HG03175 (cell line): ENCODE measurements at regions not wholly inside any gene's neighbourhood (a gene's known extent, or its start where the extent isn't known, plus 50 kb on each side); places are given as distances from the start of the nearest gene placed in this dataset.

Experiments used
- ATAC-seq: cut with Tn5 transposase; IDR thresholded peaks from one replicate; pipeline ENCODE4 v1.9.1; 2021; ENCODE audit warnings: mild to moderate bottlenecking, moderate library complexity; ENCODE audit not compliant: unreplicated experiment

GRCh38 chr7:131194070-131194865 is 133.4 kb upstream of the MKLN1 start:
- no peak for ATAC-seq

GRCh38 chr7:131196803-131197202 is 130.9 kb upstream of the MKLN1 start:
- ATAC-seq: no peak

- ATAC-seq: no peak
Measured at GRCh38 chr7:131197920-131198615, 129.6 kb upstream of the MKLN1 start.

GRCh38 chr7:131202451-131202850 is 125.2 kb upstream of the MKLN1 start:
- no peak for ATAC-seq

- no peak for ATAC-seq
Measured at GRCh38 chr7:131203291-131203976, 124.2 kb upstream of the MKLN1 start.

- ATAC-seq: no peak
Measured at GRCh38 chr7:131208777-131209176, 118.9 kb upstream of the MKLN1 start.

GRCh38 chr7:131210618-131211017 is 117.1 kb upstream of the MKLN1 start:
- no peak for ATAC-seq

GRCh38 chr7:131211500-131211899 is 116.2 kb upstream of the MKLN1 start:
- ATAC-seq: no peak

GRCh38 chr7:131212114-131212513 is 115.6 kb upstream of the MKLN1 start:
- ATAC-seq: no peak

- no peak for ATAC-seq
Measured at GRCh38 chr7:131218727-131219128, 108.9 kb upstream of the MKLN1 start.

- ATAC-seq: no peak
Measured at GRCh38 chr7:131219312-131220041, 108.2 kb upstream of the MKLN1 start.

GRCh38 chr7:131221061-131221460 is 106.6 kb upstream of the MKLN1 start:
- no peak for ATAC-seq

GRCh38 chr7:131222171-131222570 is 105.5 kb upstream of the MKLN1 start:
- no peak for ATAC-seq

GRCh38 chr7:131223151-131223550 is 104.5 kb upstream of the MKLN1 start:
- no peak for ATAC-seq

- ATAC-seq: no peak
Measured at GRCh38 chr7:131224996-131225395, 102.7 kb upstream of the MKLN1 start.

- ATAC-seq: no peak
Measured at GRCh38 chr7:131225619-131226513, 101.8 kb upstream of the MKLN1 start.

- no peak for ATAC-seq
Measured at GRCh38 chr7:131226514-131226865, 101.2 kb upstream of the MKLN1 start.

GRCh38 chr7:131231381-131232220 is 96.1 kb upstream of the MKLN1 start:
- ATAC-seq: peak; percentile 77

- ATAC-seq: no peak
Measured at GRCh38 chr7:131232768-131233167, 94.9 kb upstream of the MKLN1 start.
